KMS-11 (cell line): ENCODE measurements at regions not wholly inside any gene's neighbourhood (a gene's known extent, or its start where the extent isn't known, plus 50 kb on each side); places are given as distances from the start of the nearest gene placed in this dataset.

Source experiments
- H2AFZ ChIP-seq: fragments of 200-600 bp; sonication (generic); 2 replicates; pipeline ENCODE4 v1.6.1; 2016; ENCODE audit warnings: antibody characterized with exemption, mixed run types, low read depth
- H3K27ac ChIP-seq: fragments of 200-600 bp; sonication (generic); 2 replicates; pipeline ENCODE4 v1.6.1; 2016; ENCODE audit warnings: mild to moderate bottlenecking, mixed run types
- H3K27me3 ChIP-seq: fragments of 200-600 bp; sonication (generic); 2 replicates; pipeline ENCODE4 v1.6.1; 2017; ENCODE audit warnings: mild to moderate bottlenecking, low read depth, mixed run types, moderate library complexity; ENCODE audit not compliant: insufficient read depth
- H3K36me3 ChIP-seq: fragments of 200-600 bp; sonication (generic); 2 replicates; pipeline ENCODE4 v1.6.1; 2017; ENCODE audit warnings: mild to moderate bottlenecking, mixed run types; ENCODE audit not compliant: insufficient read depth
- H3K4me1 ChIP-seq: fragments of 200-600 bp; sonication (generic); 2 replicates; pipeline ENCODE4 v1.6.1; 2016; ENCODE audit warnings: mild to moderate bottlenecking, low read depth, mixed run types; ENCODE audit not compliant: poor library complexity, severe bottlenecking
- H3K4me2 ChIP-seq: fragments of 200-600 bp; sonication (generic); 2 replicates; pipeline ENCODE4 v1.7.0; 2016; ENCODE audit warnings: mild to moderate bottlenecking, mixed run types
- H3K4me3 ChIP-seq: fragments of 200-600 bp; sonication (generic); IDR thresholded peaks from 2 replicates; pipeline ENCODE4 v1.6.1; 2017; ENCODE audit warnings: low read depth, low read length, mixed read lengths; ENCODE audit not compliant: insufficient read depth
- H3K79me2 ChIP-seq: fragments of 200-600 bp; sonication (generic); 2 replicates; pipeline ENCODE4 v1.6.1; 2016; ENCODE audit warnings: low read depth, mixed run types; ENCODE audit not compliant: insufficient read depth
- H3K9ac ChIP-seq: fragments of 200-600 bp; sonication (generic); 2 replicates; pipeline ENCODE4 v1.6.1; 2016; ENCODE audit warnings: mild to moderate bottlenecking, mixed run types
- H4K20me1 ChIP-seq: fragments of 200-600 bp; sonication (generic); 2 replicates; pipeline ENCODE4 v1.6.1; 2016; ENCODE audit warnings: mild to moderate bottlenecking, mixed run types; ENCODE audit not compliant: insufficient read depth
- CTCF ChIP-seq: fragments of 200-600 bp; sonication (generic); conservative IDR thresholded peaks from 2 replicates; pipeline ENCODE4 v1.6.1; 2017; ENCODE audit warnings: low read depth, mild to moderate bottlenecking, antibody characterized with exemption, low read length, moderate library complexity, mixed read lengths

- no peak overlapping the region for H3K9ac ChIP-seq
- H3K27ac ChIP-seq, result no peak overlapping the region
- no peak overlapping the region for H3K4me2 ChIP-seq
- H3K27me3 ChIP-seq, result no peaks in the 10 kb centered on the region
- H3K79me2 ChIP-seq, result no peaks in the 10 kb centered on the region
- H3K36me3 ChIP-seq, result no peaks in the 10 kb centered on the region
- no peak for TF ChIP-seq CTCF
- no peaks in the 10 kb centered on the region for H3K4me1 ChIP-seq
- H3K4me3 ChIP-seq, result no peak overlapping the region
- no peak overlapping the region for H2AFZ ChIP-seq
- no peaks in the 10 kb centered on the region for H4K20me1 ChIP-seq
Observed at GRCh38 chr3:148218222-148218621, 479.5 kb upstream of the AGTR1 start.

- Histone ChIP-seq H3K4me1 (no peaks in the 10 kb centered on the region), H3K27ac (no peak overlapping the region), H3K36me3 (no peaks in the 10 kb centered on the region), H3K27me3 (no peaks in the 10 kb centered on the region), H3K9ac (no peak overlapping the region), H4K20me1 (no peaks in the 10 kb centered on the region), H3K4me3 (no peak overlapping the region), H3K79me2 (no peaks in the 10 kb centered on the region), H2AFZ (no peak overlapping the region), H3K4me2 (no peak overlapping the region)
- no peak for TF ChIP-seq CTCF
Observed at GRCh38 chr3:148219999-148220398, 477.7 kb upstream of the AGTR1 start.

GRCh38 chr3:148221303-148221702, 476.4 kb upstream of the AGTR1 start:
- no peaks in the 10 kb centered on the region for H3K27me3 ChIP-seq
- H3K36me3 ChIP-seq, result no peaks in the 10 kb centered on the region
- H3K9ac ChIP-seq, result no peak overlapping the region
- no peak overlapping the region for H3K4me2 ChIP-seq
- no peaks in the 10 kb centered on the region for H3K4me1 ChIP-seq
- H3K4me3 ChIP-seq, result no peak overlapping the region
- H4K20me1 ChIP-seq, result no peaks in the 10 kb centered on the region
- H3K27ac ChIP-seq, result no peak overlapping the region
- no peaks in the 10 kb centered on the region for H3K79me2 ChIP-seq
- no peak overlapping the region for H2AFZ ChIP-seq
- no peak for TF ChIP-seq CTCF

GRCh38 chr3:148223266-148223665, 474.4 kb upstream of the AGTR1 start:
- H3K27me3 ChIP-seq, result no peaks in the 10 kb centered on the region

More at GRCh38 chr3:148223266-148223665, 474.4 kb upstream of the AGTR1 start:
- H3K79me2 ChIP-seq, result no peaks in the 10 kb centered on the region
- no peak overlapping the region for H3K4me3 ChIP-seq
- no peaks in the 10 kb centered on the region for H3K36me3 ChIP-seq
- H3K4me1 ChIP-seq, result no peaks in the 10 kb centered on the region
- H4K20me1 ChIP-seq, result no peaks in the 10 kb centered on the region
- no peak overlapping the region for H3K4me2 ChIP-seq
- no peak overlapping the region for H2AFZ ChIP-seq
- no peak overlapping the region for H3K27ac ChIP-seq
- no peak overlapping the region for H3K9ac ChIP-seq
- TF ChIP-seq CTCF, result no peak
